ENCODE measurements at regions not wholly inside any gene's neighbourhood (a gene's known extent, or its start where the extent isn't known, plus 50 kb on each side); places are given as distances from the start of the nearest gene placed in this dataset.
A peak's percentile ranks its signal among the peaks of the same experiment; 100 is the strongest.
"Not testable (repeated sequence)": the region's sequence is repeated elsewhere in the genome, so short reads cannot be mapped to it uniquely, and the experiment has no call there.

- no peak for TF ChIP-seq CTCF (IDR thresholded peaks at IDR 0.05; ENCODE audit: control insufficient read depth, extremely low read depth, insufficient read depth)
- DNase-seq (ENCODE audit: low read depth), result no peak
- peak overlapping the region; percentile 19 for H3K4me3 ChIP-seq (ENCODE audit: low read depth, low read length)
Observed at GRCh38 chr1:222896630-222897526, 82.0 kb downstream of the DISP1 start.

- no peak for DNase-seq (ENCODE audit: low read depth)
- TF ChIP-seq CTCF (IDR thresholded peaks at IDR 0.05; ENCODE audit: control insufficient read depth, extremely low read depth, insufficient read depth), result no peak
- peak overlapping the region; percentile 19 for H3K4me3 ChIP-seq (ENCODE audit: low read depth, low read length)
Observed at GRCh38 chr1:222897527-222898190, 82.8 kb downstream of the DISP1 start.

GRCh38 chr1:222898191-222898527 lies 83.3 kb downstream of the DISP1 start:
- peak overlapping the region; percentile 19 for H3K4me3 ChIP-seq (ENCODE audit: low read depth, low read length)
- no peak for TF ChIP-seq CTCF (IDR thresholded peaks at IDR 0.05; ENCODE audit: control insufficient read depth, extremely low read depth, insufficient read depth)
- no peak for DNase-seq (ENCODE audit: low read depth)

- no peak overlapping the region for H3K4me3 ChIP-seq (ENCODE audit: low read depth, low read length)
- TF ChIP-seq CTCF (IDR thresholded peaks at IDR 0.05; ENCODE audit: control insufficient read depth, extremely low read depth, insufficient read depth), result no peak
- DNase-seq (ENCODE audit: low read depth), result no peak
Observed at GRCh38 chr1:222899471-222899870, 84.6 kb downstream of the DISP1 start.

GRCh38 chr1:222904451-222904850 lies 89.6 kb downstream of the DISP1 start:
- H3K4me3 ChIP-seq (ENCODE audit: low read depth, low read length), result no peak overlapping the region
- no peak for DNase-seq (ENCODE audit: low read depth)
- TF ChIP-seq CTCF (IDR thresholded peaks at IDR 0.05; ENCODE audit: control insufficient read depth, extremely low read depth, insufficient read depth), result no peak

- no peak for TF ChIP-seq CTCF (IDR thresholded peaks at IDR 0.05; ENCODE audit: control insufficient read depth, extremely low read depth, insufficient read depth)
- no peak for DNase-seq (ENCODE audit: low read depth)
- no peak overlapping the region for H3K4me3 ChIP-seq (ENCODE audit: low read depth, low read length)
Observed at GRCh38 chr1:222905151-222905550, 90.3 kb downstream of the DISP1 start.

GRCh38 chr1:222906271-222906739 lies 91.5 kb downstream of the DISP1 start:
- not testable (repeated sequence) for DNase-seq (ENCODE audit: low read depth); H3K4me3 ChIP-seq (ENCODE audit: low read depth, low read length)
